H1 (cell line): ENCODE measurements at regions not wholly inside any gene's neighbourhood (a gene's known extent, or its start where the extent isn't known, plus 50 kb on each side); places are given as distances from the start of the nearest gene placed in this dataset.

Source experiments
- CTCF ChIA-PET: fragments of 300-600 bp; sonication (Branson Sonifier 250); formaldehyde crosslinking; loops from one replicate; lab custom pipeline; 2021; ENCODE audit not compliant: partially characterized antibody; lab: Charles Lee
- POLR2A ChIA-PET: fragments of 300-600 bp; sonication (Branson Sonifier 250); formaldehyde crosslinking; loops from one replicate; lab custom pipeline; 2021; ENCODE audit warnings: inconsistent platforms; ENCODE audit not compliant: partially characterized antibody; lab: Charles Lee
- DNase-seq, 2 experiments: peaks; one replicate each; pipeline versions ENCODE4 v3.0.0 to v3.0.0-alpha.2; 2010 to 2022; ENCODE audit warnings: low spot score in 2 of 2, low read depth in 1 of 2, mixed read lengths in 1 of 2
- FAIRE-seq: peaks from 2 replicates; lab custom pipeline; 2011; peaks lifted over from hg19 to GRCh38; lab: Jason Lieb, UNC
- H2AFZ ChIP-seq: 2 replicates; pipeline ENCODE4 v1.8.1; 2012; ENCODE audit warnings: low read length, inconsistent platforms
- H2AK5ac ChIP-seq: 2 replicates; pipeline ENCODE4 v1.6.1; 2013; ENCODE audit warnings: low read depth, low read length
- H2BK120ac ChIP-seq: replicated peaks from 2 replicates; pipeline ENCODE3; 2013; ENCODE audit warnings: low read depth, low read length, inconsistent platforms
- H2BK12ac ChIP-seq: 2 replicates; pipeline ENCODE4 v1.6.1; 2013; ENCODE audit warnings: low read depth, low read length
- H2BK15ac ChIP-seq: 2 replicates; pipeline ENCODE4 v1.6.1; 2013; ENCODE audit warnings: low read length
- H2BK20ac ChIP-seq: 2 replicates; pipeline ENCODE4 v1.6.1; 2013; ENCODE audit warnings: low read length
- H2BK5ac ChIP-seq: 2 replicates; pipeline ENCODE4 v1.6.1; 2013; ENCODE audit warnings: low read depth, low read length
- H3K14ac ChIP-seq: 2 replicates; pipeline ENCODE4 v1.6.1; 2013; ENCODE audit warnings: inconsistent platforms; ENCODE audit not compliant: insufficient read length
- H3K18ac ChIP-seq: 2 replicates; pipeline ENCODE4 v1.6.1; 2013; ENCODE audit warnings: low read length; ENCODE audit errors: extremely low read depth
- H3K23ac ChIP-seq: 2 replicates; pipeline ENCODE4 v1.6.1; 2013; ENCODE audit warnings: inconsistent platforms; ENCODE audit not compliant: insufficient read length
- H3K23me2 ChIP-seq: 2 replicates; pipeline ENCODE4 v1.6.1; 2013; ENCODE audit warnings: low read depth, low read length
- H3K27ac ChIP-seq: 2 replicates; pipeline ENCODE4 v1.6.1; 2011; ENCODE audit warnings: low read depth, low read length, inconsistent platforms
- H3K27me3 ChIP-seq, 4 experiments: replicated peaks in 1 of 4; 1 replicate in 1 of 4; 2 replicates in 3 of 4; pipeline versions ENCODE4 v1.6.1 to v1.8.1; 2011 to 2013; ENCODE audit warnings: low read length in 3 of 4, mild to moderate bottlenecking in 3 of 4, inconsistent platforms in 2 of 4, mixed read lengths in 2 of 4, moderate library complexity in 1 of 4; ENCODE audit not compliant: control insufficient read depth in 3 of 4, insufficient read depth in 3 of 4; ENCODE audit errors: extremely low read depth in 1 of 4
- H3K36me3 ChIP-seq, 4 experiments: 2 replicates each; pipeline versions ENCODE4 v1.6.1 to v1.8.1; 2011 to 2013; ENCODE audit warnings: mild to moderate bottlenecking in 4 of 4, low read length in 3 of 4, moderate library complexity in 2 of 4, control low read depth in 1 of 4, inconsistent platforms in 1 of 4; ENCODE audit not compliant: insufficient read depth in 4 of 4, control insufficient read depth in 2 of 4
- H3K4ac ChIP-seq: replicated peaks from 2 replicates; pipeline ENCODE3; 2013; ENCODE audit warnings: low read length, low read depth, mixed read lengths, inconsistent platforms; ENCODE audit not compliant: insufficient read length
- H3K4me1 ChIP-seq, 4 experiments: replicated peaks in 1 of 4; 1 replicate in 1 of 4; 2 replicates in 3 of 4; pipeline versions ENCODE4 v1.6.1 to v1.8.1; 2011 to 2013; ENCODE audit warnings: low read length in 3 of 4, inconsistent platforms in 2 of 4, mixed read lengths in 1 of 4; ENCODE audit not compliant: insufficient read depth in 4 of 4, control insufficient read depth in 3 of 4
- H3K4me2 ChIP-seq, 2 experiments: 2 replicates each; pipeline versions ENCODE4 v1.6.1 to v1.8.1; 2011 to 2013; ENCODE audit warnings: low read depth in 2 of 2, low read length in 2 of 2, control low read depth in 1 of 2, inconsistent platforms in 1 of 2, mild to moderate bottlenecking in 1 of 2; ENCODE audit not compliant: insufficient read depth in 1 of 2
- H3K4me3 ChIP-seq, 4 experiments: fragments of 200-600, 300-600 bp in 1 of 4; sonication (generic), shearing (Covaris generic), sonication (Bioruptor Twin) in 1 of 4; 2 replicates each; pipeline versions ENCODE4 v1.5.1 to v1.8.1; 2011 to 2016; ENCODE audit warnings: low read length in 4 of 4, low read depth in 3 of 4, control low read depth in 2 of 4, inconsistent platforms in 2 of 4, mild to moderate bottlenecking in 2 of 4, mixed read lengths in 1 of 4, moderate library complexity in 1 of 4; ENCODE audit not compliant: insufficient read depth in 2 of 4; ENCODE audit errors: extremely low read depth in 1 of 4
- H3K56ac ChIP-seq: replicated peaks from 2 replicates; pipeline ENCODE3; 2013; ENCODE audit warnings: low read depth, mild to moderate bottlenecking, mixed read lengths, low read length, inconsistent platforms; ENCODE audit not compliant: insufficient read length
- H3K79me1 ChIP-seq: 2 replicates; pipeline ENCODE4 v1.6.1; 2013; ENCODE audit warnings: low read depth, low read length, control low read depth
- H3K79me2 ChIP-seq, 2 experiments: 2 replicates each; pipeline versions ENCODE4 v1.6.1 to v1.8.1; 2012 to 2013; ENCODE audit warnings: low read length in 2 of 2, mild to moderate bottlenecking in 2 of 2, inconsistent platforms in 1 of 2; ENCODE audit not compliant: insufficient read depth in 2 of 2, control insufficient read depth in 1 of 2
- H3K9ac ChIP-seq, 4 experiments: replicated peaks in 1 of 4; 1 replicate in 1 of 4; 2 replicates in 3 of 4; pipeline versions ENCODE4 v1.6.1 to v1.8.1; 2011 to 2013; ENCODE audit warnings: low read depth in 3 of 4, low read length in 3 of 4, control low read depth in 2 of 4, mild to moderate bottlenecking in 2 of 4, moderate library complexity in 2 of 4, inconsistent platforms in 1 of 4; ENCODE audit errors: extremely low read depth in 1 of 4
- H3K9me3 ChIP-seq, 2 experiments: 2 replicates each; pipeline versions ENCODE4 v1.6.1 to v1.8.1; 2012 to 2013; ENCODE audit warnings: mild to moderate bottlenecking in 2 of 2, moderate library complexity in 2 of 2, control low read depth in 1 of 2, inconsistent platforms in 1 of 2, low read depth in 1 of 2, low read length in 1 of 2, mixed read lengths in 1 of 2; ENCODE audit not compliant: insufficient read depth in 2 of 2
- H4K20me1 ChIP-seq, 2 experiments: replicated peaks in 1 of 2; 2 replicates each; pipeline versions ENCODE3 to v1.8.1; 2011 to 2013; ENCODE audit warnings: inconsistent platforms in 2 of 2, low read length in 2 of 2, mild to moderate bottlenecking in 1 of 2; ENCODE audit not compliant: insufficient read depth in 2 of 2, control insufficient read depth in 1 of 2
- H4K5ac ChIP-seq: 2 replicates; pipeline ENCODE4 v1.6.1; 2013; ENCODE audit warnings: low read length, low read depth, mixed read lengths, inconsistent platforms; ENCODE audit not compliant: insufficient read length
- H4K8ac ChIP-seq: 2 replicates; pipeline ENCODE4 v1.8.0; 2013; ENCODE audit warnings: mild to moderate bottlenecking, moderate library complexity, low read length, inconsistent platforms; ENCODE audit not compliant: insufficient read depth; ENCODE audit errors: extremely low read depth
- H4K91ac ChIP-seq: replicated peaks from 2 replicates; pipeline ENCODE3; 2013; ENCODE audit warnings: low read length, mixed read lengths, inconsistent platforms; ENCODE audit not compliant: insufficient read length
- CEBPB ChIP-seq: IDR thresholded peaks from 2 replicates; pipeline ENCODE4 v1.6.1; 2012; ENCODE audit warnings: low read depth, low read length
- EGR1 ChIP-seq: IDR thresholded peaks from 2 replicates; pipeline ENCODE4 v1.6.1; 2011; ENCODE audit warnings: low read depth, low read length, borderline replicate concordance
- JUND ChIP-seq: IDR thresholded peaks from 2 replicates; pipeline ENCODE4 v1.6.1; 2011; ENCODE audit warnings: mild to moderate bottlenecking, improper control_type of control experiment, low read length
- NANOG ChIP-seq: IDR thresholded peaks from 2 replicates; pipeline ENCODE4 v1.6.1; 2011; ENCODE audit warnings: low read length, low read depth, mild to moderate bottlenecking, inconsistent platforms; ENCODE audit not compliant: insufficient read depth, poor library complexity, severe bottlenecking
- PHF8 ChIP-seq: fragments of 200-600 bp; sonication (generic); conservative IDR thresholded peaks from 2 replicates; pipeline ENCODE4 v1.7.1; 2012; ENCODE audit warnings: low read depth, mild to moderate bottlenecking, inconsistent platforms, low read length, moderate library complexity
- RXRA ChIP-seq: IDR thresholded peaks from 2 replicates; pipeline ENCODE4 v1.6.1; 2011; ENCODE audit warnings: low read depth, mild to moderate bottlenecking, low read length, moderate library complexity; ENCODE audit not compliant: insufficient read depth
- WGBS, 2 experiments: shearing (Covaris generic) in 1 of 2; methylation state at CpG; one replicate each; pipeline versions ENCODE4 v1.1.6 to v1.1.7; 2013 to 2015; ENCODE audit warnings: low lambda C conversion rate in 2 of 2, mixed read lengths in 2 of 2, inconsistent platforms in 1 of 2, low coverage in 1 of 2, missing lambda C conversion rate in 1 of 2; ENCODE audit not compliant: insufficient replicate concordance in 2 of 2, insufficient coverage in 1 of 2, insufficient read length in 1 of 2; ENCODE audit errors: extremely low coverage in 1 of 2, missing lambda C conversion rate in 1 of 2; 5-methylcytosine and 5-hydroxymethylcytosine counted together

DNA sequence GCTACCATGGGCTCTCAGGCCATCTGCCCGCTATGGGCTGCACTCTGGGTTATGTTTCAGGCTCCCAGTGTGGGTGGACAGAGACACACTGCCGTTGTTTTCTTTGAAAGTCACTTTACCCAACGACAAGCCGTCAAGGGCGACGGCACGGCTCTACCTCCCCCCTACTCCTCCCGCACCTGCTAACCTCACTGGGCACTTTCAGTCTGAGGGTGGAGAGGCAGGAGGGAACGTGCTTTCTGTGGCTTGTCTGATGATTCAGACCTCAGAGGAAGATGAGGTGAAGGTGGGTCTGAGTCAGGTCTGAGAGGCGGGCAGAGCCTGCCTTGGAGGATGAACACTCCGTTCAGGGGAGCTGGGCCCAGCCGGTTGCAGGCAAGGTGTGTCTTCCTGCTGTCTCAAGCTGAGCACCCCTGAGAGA, 147.6 kb upstream of the HDAC4 start:
- no peak overlapping the region for H4K5ac ChIP-seq
- POLR2A ChIA-PET: no interaction called here
- DNase-seq (no peak), FAIRE-seq (no peak)
- H3K36me3 ChIP-seq: no peaks in the 10 kb centered on the region
- H3K27ac ChIP-seq: no peak overlapping the region
- no peaks in the 10 kb centered on the region for H3K79me2 ChIP-seq
- no peaks in the 10 kb centered on the region for H3K9me3 ChIP-seq
- no peak overlapping the region for H3K4me3 ChIP-seq
- H3K56ac ChIP-seq: no peak overlapping the region
- H4K8ac ChIP-seq: no peak overlapping the region
- no peak overlapping the region for H2AFZ ChIP-seq
- no peak overlapping the region for H2BK15ac ChIP-seq
- no peak overlapping the region for H2BK5ac ChIP-seq
- no peak for TF ChIP-seq NANOG
- no peak for TF ChIP-seq PHF8
- TF ChIP-seq JUND: no peak
- no peak for TF ChIP-seq EGR1
- TF ChIP-seq CEBPB: no peak
- TF ChIP-seq RXRA: no peak
- no peak overlapping the region for H4K91ac ChIP-seq
- no peaks in the 10 kb centered on the region for H3K4me1 ChIP-seq
- no peaks in the 10 kb centered on the region for H3K79me1 ChIP-seq
- H2BK12ac ChIP-seq: no peak overlapping the region
- no peak overlapping the region for H2BK120ac ChIP-seq
- no peaks in the 10 kb centered on the region for H4K20me1 ChIP-seq
- H3K4me2 ChIP-seq: no peak overlapping the region
- no peak overlapping the region for H3K18ac ChIP-seq
- WGBS, 2 experiments: 88% methylated on average over 12 of the region's 12 CpGs; no CpG with 5 or more reads in 1 of the 2 experiments
- no peak overlapping the region for H3K23ac ChIP-seq
- no peak overlapping the region for H3K9ac ChIP-seq
- 0 out of 2 replicates have a peak, but pooled peaks cover 2% of the 10 kb centered on the region for H3K23me2 ChIP-seq
- H3K4ac ChIP-seq: no peak overlapping the region
- no peak overlapping the region for H2AK5ac ChIP-seq
- no peaks in the 10 kb centered on the region; a peak in 1 of 7 replicates for H3K27me3 ChIP-seq
- no peak overlapping the region for H3K14ac ChIP-seq
- H2BK20ac ChIP-seq: no peak overlapping the region
- CTCF ChIA-PET: no interaction called here
